HG03460 (cell line): ENCODE measurements at regions not wholly inside any gene's neighbourhood (a gene's known extent, or its start where the extent isn't known, plus 50 kb on each side); places are given as distances from the start of the nearest gene placed in this dataset.

Source experiments
- ATAC-seq: cut with Tn5 transposase; IDR thresholded peaks from one replicate; pipeline ENCODE4 v1.9.1; 2021; ENCODE audit not compliant: unreplicated experiment

- ATAC-seq, result no peak
Observed at GRCh38 chr2:83585250-83585649, 873.8 kb downstream of the SUCLG1 start.

GRCh38 chr2:83584672-83585071, 874.4 kb downstream of the SUCLG1 start:
- no peak for ATAC-seq

- no peak for ATAC-seq
Observed at GRCh38 chr2:83582589-83582988, 876.5 kb downstream of the SUCLG1 start.

GRCh38 chr2:83579507-83579906, 879.6 kb downstream of the SUCLG1 start:
- ATAC-seq, result no peak

GRCh38 chr2:83578405-83578804, 880.7 kb downstream of the SUCLG1 start:
- no peak for ATAC-seq

GRCh38 chr2:83574614-83575013, 884.5 kb downstream of the SUCLG1 start:
- no peak for ATAC-seq

GRCh38 chr2:83573060-83573459, 886.0 kb downstream of the SUCLG1 start:
- no peak for ATAC-seq

- no peak for ATAC-seq
Observed at GRCh38 chr2:83572400-83572799, 886.7 kb downstream of the SUCLG1 start.

- ATAC-seq, result no peak
Observed at GRCh38 chr2:83567551-83567950, 891.5 kb downstream of the SUCLG1 start.

- ATAC-seq, result no peak
Observed at GRCh38 chr2:83565626-83566025, 893.5 kb downstream of the SUCLG1 start.

GRCh38 chr2:83565181-83565580, 893.9 kb downstream of the SUCLG1 start:
- no peak for ATAC-seq

GRCh38 chr2:83561592-83561991, 897.5 kb downstream of the SUCLG1 start:
- ATAC-seq, result no peak

- ATAC-seq, result no peak
Observed at GRCh38 chr2:83536556-83536955, 922.5 kb downstream of the SUCLG1 start.

- no peak for ATAC-seq
Observed at GRCh38 chr2:83534416-83534815, 924.7 kb downstream of the SUCLG1 start.

- no peak for ATAC-seq
Observed at GRCh38 chr2:83531206-83531826, 927.8 kb downstream of the SUCLG1 start.

- ATAC-seq, result no peak
Observed at GRCh38 chr2:83528767-83529166, 930.3 kb downstream of the SUCLG1 start.

GRCh38 chr2:83522891-83523493, 936.1 kb downstream of the SUCLG1 start:
- no peak for ATAC-seq

GRCh38 chr2:83517727-83518368, 941.2 kb downstream of the SUCLG1 start:
- no peak for ATAC-seq

- no peak for ATAC-seq
Observed at GRCh38 chr2:83516503-83516902, 942.6 kb downstream of the SUCLG1 start.

- no peak for ATAC-seq
Observed at GRCh38 chr2:83487451-83487850, 971.6 kb downstream of the SUCLG1 start.

- ATAC-seq, result no peak
Observed at GRCh38 chr2:83481436-83481835, 977.6 kb downstream of the SUCLG1 start.

- no peak for ATAC-seq
Observed at GRCh38 chr2:83478037-83478436, 981.0 kb downstream of the SUCLG1 start.

GRCh38 chr2:83475371-83475770, 983.7 kb downstream of the SUCLG1 start:
- ATAC-seq, result no peak
